Loucy (cell line): ENCODE measurements at regions not wholly inside any gene's neighbourhood (a gene's known extent, or its start where the extent isn't known, plus 50 kb on each side); places are given as distances from the start of the nearest gene placed in this dataset.

Experiments used
- H2AFZ ChIP-seq: fragments of 200-600 bp; sonication (generic); 2 replicates; pipeline ENCODE4 v1.6.0; 2016; ENCODE audit warnings: antibody characterized with exemption, mild to moderate bottlenecking, low read length, moderate library complexity
- H3F3A ChIP-seq: fragments of 200-600 bp; 2 replicates; pipeline ENCODE4 v1.6.0; 2016; ENCODE audit warnings: antibody characterized with exemption, low read depth, mild to moderate bottlenecking
- H3K27me3 ChIP-seq: fragments of 200-600 bp; sonication (generic); 2 replicates; pipeline ENCODE4 v1.6.1; 2014; ENCODE audit warnings: low read length, mild to moderate bottlenecking; ENCODE audit not compliant: insufficient read depth, poor library complexity, severe bottlenecking
- H3K36me3 ChIP-seq: fragments of 200-600 bp; sonication (generic); 2 replicates; pipeline ENCODE4 v1.6.1; 2016; ENCODE audit warnings: low read length; ENCODE audit not compliant: insufficient read depth
- H3K4me1 ChIP-seq: fragments of 200-600 bp; sonication (generic); 2 replicates; pipeline ENCODE4 v1.5.1; 2014; ENCODE audit warnings: low read length, mild to moderate bottlenecking; ENCODE audit not compliant: insufficient read depth, poor library complexity, severe bottlenecking
- H3K4me2 ChIP-seq: fragments of 200-600 bp; sonication (generic); 2 replicates; pipeline ENCODE4 v1.6.0; 2014; ENCODE audit warnings: antibody characterized with exemption, low read length, low read depth, mild to moderate bottlenecking; ENCODE audit not compliant: poor library complexity, severe bottlenecking
- H3K4me3 ChIP-seq: fragments of 200-600 bp; sonication (generic); 2 replicates; pipeline ENCODE4 v1.5.1; 2014; ENCODE audit warnings: low read length, mild to moderate bottlenecking, mixed read lengths; ENCODE audit not compliant: poor library complexity, severe bottlenecking
- H3K79me2 ChIP-seq: fragments of 200-600 bp; sonication (generic); 2 replicates; pipeline ENCODE4 v1.6.1; 2014; ENCODE audit warnings: low read length; ENCODE audit not compliant: insufficient read depth
- H3K9ac ChIP-seq: fragments of 200-600 bp; sonication (generic); 2 replicates; pipeline ENCODE4 v1.6.0; 2014; ENCODE audit warnings: mild to moderate bottlenecking, low read depth, low read length, moderate library complexity; ENCODE audit not compliant: poor library complexity, severe bottlenecking
- H3K9me2 ChIP-seq: fragments of 200-600 bp; sonication (generic); replicated peaks from 2 replicates; pipeline ENCODE4 v1.6.1; 2016; ENCODE audit warnings: low read depth, low read length, mixed read lengths
- H3K9me3 ChIP-seq: fragments of 200-600 bp; sonication (generic); 2 replicates; pipeline ENCODE4 v1.6.1; 2014; ENCODE audit warnings: mild to moderate bottlenecking, antibody characterized with exemption, low read length, low read depth; ENCODE audit not compliant: insufficient read depth
- H4K20me1 ChIP-seq: fragments of 200-600 bp; sonication (generic); 2 replicates; pipeline ENCODE4 v1.6.0; 2014; ENCODE audit warnings: antibody characterized with exemption, low read length, mild to moderate bottlenecking; ENCODE audit not compliant: insufficient read depth, poor library complexity, severe bottlenecking
- EZH2phosphoT487 ChIP-seq: fragments of 200-600 bp; IDR thresholded peaks from 2 replicates; pipeline ENCODE4 v1.6.1; 2018; ENCODE audit warnings: antibody characterized with exemption, mild to moderate bottlenecking, moderate library complexity, borderline replicate concordance
- TF ChIP-seq, protein P1 (sequence below): fragments of 200-600 bp; sonication (generic); conservative IDR thresholded peaks from 2 replicates; pipeline ENCODE4 v1.5.1; 2014; ENCODE audit warnings: mild to moderate bottlenecking, antibody characterized with exemption, low read length

DNA sequence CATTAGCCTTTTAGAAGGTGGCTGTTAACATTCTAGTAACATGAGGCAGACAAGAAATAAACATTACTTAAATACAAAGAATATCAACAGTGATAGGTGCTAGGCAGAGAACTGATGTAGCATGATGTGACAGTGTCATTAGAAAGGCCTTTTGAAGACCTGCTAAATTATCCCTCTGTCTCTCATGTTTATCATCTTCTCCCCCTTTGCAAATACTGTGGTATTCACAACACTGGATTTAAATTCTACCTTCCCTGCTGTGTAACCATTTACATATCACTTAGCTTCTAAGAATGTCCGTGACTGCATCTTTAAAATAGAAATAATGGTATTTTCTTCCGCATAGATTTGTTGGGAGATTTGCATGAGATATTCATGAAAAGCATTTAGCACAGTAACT lies 74.4 kb upstream of the CLEC14A start:
- Histone ChIP-seq H3K79me2 (no peaks in the 10 kb centered on the region), H3K9ac (no peak overlapping the region), H3K36me3 (no peaks in the 10 kb centered on the region), H3K9me2 (no peaks in the 10 kb centered on the region), H2AFZ (no peak overlapping the region), H3K4me1 (no peaks in the 10 kb centered on the region), H3K27me3 (no peaks in the 10 kb centered on the region), H3K9me3 (no peaks in the 10 kb centered on the region), H3F3A (no peaks in the 10 kb centered on the region), H4K20me1 (no peaks in the 10 kb centered on the region), H3K4me2 (no peak overlapping the region), H3K4me3 (no peak overlapping the region)
- no peak for TF ChIP-seq EZH2phosphoT487
- TF ChIP-seq, protein P1, sequence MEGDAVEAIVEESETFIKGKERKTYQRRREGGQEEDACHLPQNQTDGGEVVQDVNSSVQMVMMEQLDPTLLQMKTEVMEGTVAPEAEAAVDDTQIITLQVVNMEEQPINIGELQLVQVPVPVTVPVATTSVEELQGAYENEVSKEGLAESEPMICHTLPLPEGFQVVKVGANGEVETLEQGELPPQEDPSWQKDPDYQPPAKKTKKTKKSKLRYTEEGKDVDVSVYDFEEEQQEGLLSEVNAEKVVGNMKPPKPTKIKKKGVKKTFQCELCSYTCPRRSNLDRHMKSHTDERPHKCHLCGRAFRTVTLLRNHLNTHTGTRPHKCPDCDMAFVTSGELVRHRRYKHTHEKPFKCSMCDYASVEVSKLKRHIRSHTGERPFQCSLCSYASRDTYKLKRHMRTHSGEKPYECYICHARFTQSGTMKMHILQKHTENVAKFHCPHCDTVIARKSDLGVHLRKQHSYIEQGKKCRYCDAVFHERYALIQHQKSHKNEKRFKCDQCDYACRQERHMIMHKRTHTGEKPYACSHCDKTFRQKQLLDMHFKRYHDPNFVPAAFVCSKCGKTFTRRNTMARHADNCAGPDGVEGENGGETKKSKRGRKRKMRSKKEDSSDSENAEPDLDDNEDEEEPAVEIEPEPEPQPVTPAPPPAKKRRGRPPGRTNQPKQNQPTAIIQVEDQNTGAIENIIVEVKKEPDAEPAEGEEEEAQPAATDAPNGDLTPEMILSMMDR: no peak

DNA sequence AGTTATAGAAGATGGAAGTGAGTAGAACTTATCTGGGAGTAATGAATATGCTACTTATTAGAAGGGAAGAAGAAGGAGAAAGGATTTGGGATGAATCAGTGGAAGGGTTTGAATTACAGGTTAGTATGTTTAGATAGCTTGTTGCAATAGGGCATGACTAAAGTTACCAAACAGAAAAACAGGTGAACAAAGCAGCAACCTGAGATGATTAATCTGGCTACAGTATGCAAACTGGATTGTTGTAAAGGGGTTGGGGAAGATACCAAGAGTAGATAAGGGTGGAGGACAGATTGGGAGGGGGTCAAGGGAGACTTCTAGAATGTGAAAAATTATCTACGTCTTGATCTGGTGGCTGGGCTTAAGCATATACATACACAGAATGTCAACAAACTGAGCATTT lies 73.4 kb upstream of the CLEC14A start:
- Histone ChIP-seq H3K79me2 (no peaks in the 10 kb centered on the region), H3K4me2 (no peak overlapping the region), H3K9me3 (no peaks in the 10 kb centered on the region), H2AFZ (no peak overlapping the region), H3K4me1 (no peaks in the 10 kb centered on the region), H3F3A (no peaks in the 10 kb centered on the region), H3K36me3 (no peaks in the 10 kb centered on the region), H3K9me2 (no peaks in the 10 kb centered on the region), H3K9ac (no peak overlapping the region), H3K27me3 (no peaks in the 10 kb centered on the region), H4K20me1 (no peaks in the 10 kb centered on the region), H3K4me3 (no peak overlapping the region)
- TF ChIP-seq, protein P1: no peak
- no peak for TF ChIP-seq EZH2phosphoT487

DNA sequence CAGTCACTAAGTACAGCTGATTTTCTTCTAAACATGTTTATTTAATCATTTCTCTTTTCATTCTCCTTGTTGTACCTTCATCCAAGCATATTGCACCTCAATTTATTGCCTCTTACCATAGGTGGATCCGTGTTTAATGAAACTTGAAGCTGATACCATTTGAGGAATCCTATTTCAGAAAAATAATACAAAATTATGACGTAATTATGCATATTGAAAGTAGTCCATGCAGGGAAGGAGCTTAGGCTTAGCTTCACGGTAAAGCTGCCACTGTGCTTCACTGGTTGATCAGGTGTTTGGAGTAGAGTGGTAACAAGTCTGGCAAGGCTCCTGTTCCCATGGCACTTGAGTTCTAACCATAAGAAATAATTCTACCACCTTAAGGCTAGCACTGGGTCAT lies 61.0 kb upstream of the CLEC14A start:
- TF ChIP-seq, protein P1: no peak
- no peak for TF ChIP-seq EZH2phosphoT487
- Histone ChIP-seq H2AFZ (no peak overlapping the region), H3K4me2 (no peak overlapping the region), H3K27me3 (no peaks in the 10 kb centered on the region), H3K9me3 (no peaks in the 10 kb centered on the region), H3K9me2 (no peaks in the 10 kb centered on the region), H4K20me1 (no peaks in the 10 kb centered on the region), H3K4me3 (no peak overlapping the region), H3K79me2 (no peaks in the 10 kb centered on the region), H3F3A (no peaks in the 10 kb centered on the region), H3K9ac (no peak overlapping the region), H3K4me1 (no peaks in the 10 kb centered on the region), H3K36me3 (no peaks in the 10 kb centered on the region)
